GM18858 (cell line): ENCODE measurements at regions not wholly inside any gene's neighbourhood (a gene's known extent, or its start where the extent isn't known, plus 50 kb on each side); places are given as distances from the start of the nearest gene placed in this dataset.
"Not testable (repeated sequence)": the region's sequence is repeated elsewhere in the genome, so short reads cannot be mapped to it uniquely, and the experiment has no call there.

Experiments
- ATAC-seq: cut with Tn5 transposase; IDR thresholded peaks from one replicate; pipeline ENCODE4 v1.9.1; 2021; ENCODE audit not compliant: unreplicated experiment

DNA sequence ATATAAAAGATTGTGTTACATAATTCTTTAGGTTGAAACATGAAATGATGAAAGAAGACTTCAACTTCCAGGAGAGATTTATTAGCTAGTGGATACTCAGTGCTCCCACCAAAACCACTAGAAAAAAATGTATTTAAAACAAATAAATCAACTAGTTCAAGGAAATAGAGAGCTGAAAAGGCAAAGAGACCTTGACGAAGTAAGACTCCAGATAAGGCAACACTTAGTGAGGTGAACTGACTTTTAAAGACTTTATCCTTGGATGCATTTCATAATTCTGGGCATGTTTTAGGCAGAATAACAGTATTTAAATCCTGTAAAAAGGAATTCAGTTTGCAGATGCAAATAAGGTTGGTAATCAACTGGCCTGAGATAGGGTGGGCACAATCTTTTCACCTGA lies 1150.7 kb downstream of the FSCB start:
- ATAC-seq, result no peak

DNA sequence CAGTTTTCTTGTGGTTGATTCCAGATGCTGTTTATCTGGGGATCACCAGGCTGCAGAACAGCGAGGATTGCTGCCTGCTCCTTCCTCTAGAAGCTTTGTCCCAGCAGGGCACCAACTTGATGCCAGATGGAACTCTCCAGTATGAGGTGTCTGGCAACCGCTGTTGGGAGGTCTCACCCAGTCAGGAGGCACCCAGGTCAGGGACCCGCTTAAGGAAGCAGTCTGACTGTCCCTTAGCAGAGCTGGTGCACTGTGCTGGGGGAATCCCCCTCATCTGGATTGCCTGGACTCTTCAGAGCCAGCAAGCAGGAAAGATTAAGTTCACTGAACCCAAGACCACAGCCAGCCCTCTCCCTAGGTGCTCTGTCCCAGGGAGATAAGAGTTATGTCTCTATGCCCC lies 1165.2 kb downstream of the FSCB start:
- ATAC-seq, result no peak

DNA sequence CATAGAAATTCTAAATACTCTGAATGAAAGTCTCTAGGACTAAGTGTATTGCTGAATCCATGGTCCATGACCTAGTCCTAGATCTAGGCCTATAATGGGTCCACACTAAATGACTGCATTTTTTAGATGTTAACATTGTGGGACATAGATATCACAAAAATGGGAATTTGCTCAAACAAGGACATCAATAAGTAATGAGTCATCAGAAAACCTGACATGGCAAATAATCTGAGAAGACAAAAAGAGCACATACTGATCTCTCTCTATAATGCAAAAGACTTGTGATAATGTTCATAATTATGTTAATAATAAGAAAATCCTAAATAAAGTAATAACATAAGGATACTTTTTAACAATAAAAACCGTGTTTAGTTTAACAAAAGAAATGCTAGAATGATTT lies 1168.4 kb downstream of the FSCB start:
- no peak for ATAC-seq

DNA sequence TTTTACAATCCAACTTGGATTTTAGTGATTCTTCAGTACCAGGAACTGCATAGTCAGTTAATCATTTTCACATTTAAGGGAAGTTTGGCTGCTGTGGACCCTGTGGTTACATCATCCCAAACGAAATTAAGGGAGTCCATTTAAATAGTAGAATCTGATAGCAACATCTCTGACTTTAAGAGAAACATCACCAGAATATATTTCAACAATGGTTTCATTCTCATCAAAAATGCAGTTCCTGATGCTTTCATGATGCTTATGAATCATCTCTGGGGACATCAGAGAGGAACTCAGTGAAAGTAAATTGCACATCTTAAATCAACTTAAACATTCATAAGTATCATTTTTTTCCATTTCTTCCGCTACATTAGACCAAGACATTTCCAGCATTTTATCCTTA lies 1170.7 kb downstream of the FSCB start:
- no peak for ATAC-seq

DNA sequence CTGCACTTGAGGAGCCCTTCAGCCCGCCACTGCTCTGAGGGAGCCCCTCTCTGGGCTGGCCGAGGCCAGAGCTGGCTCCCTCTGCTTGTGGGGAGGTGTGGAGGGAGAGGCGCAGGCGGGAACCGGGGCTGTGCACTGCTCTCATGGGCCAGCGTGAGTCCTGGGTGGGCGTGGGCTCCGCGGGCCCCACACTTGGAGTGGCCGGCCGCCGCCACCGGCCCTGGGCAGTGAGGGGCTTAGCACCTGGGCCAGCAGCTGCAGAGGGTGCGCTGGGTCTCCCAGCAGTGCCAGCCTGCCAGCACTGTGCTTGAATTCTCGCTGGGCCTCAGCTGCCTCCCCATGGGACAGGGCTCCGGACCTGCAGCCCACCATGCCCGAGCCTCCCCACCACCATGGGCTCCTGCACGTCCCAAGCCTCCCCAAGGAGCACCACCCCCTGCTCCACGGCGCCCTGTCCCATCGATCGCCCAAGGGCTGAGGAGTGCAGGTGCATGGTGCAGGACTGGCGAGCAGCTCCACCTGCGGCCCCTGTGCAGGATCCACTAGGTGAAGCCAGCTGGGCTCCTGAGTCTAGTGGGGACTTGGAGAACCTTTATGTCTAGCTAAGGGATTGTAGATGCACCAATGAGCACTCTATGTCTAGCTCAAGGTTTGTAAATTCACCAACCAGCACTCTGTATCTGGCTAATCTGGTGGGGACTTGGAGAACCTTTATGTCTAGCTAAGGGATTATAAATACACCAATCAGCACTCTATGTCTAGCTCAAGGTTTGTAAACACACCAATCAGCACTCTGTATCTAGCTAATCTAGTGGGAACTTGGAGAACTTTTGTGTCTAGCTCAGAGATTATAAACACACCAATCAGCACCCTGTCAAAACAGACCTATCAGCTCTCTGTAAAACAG lies 1180.3 kb downstream of the FSCB start:
- ATAC-seq, result not testable (repeated sequence)

DNA sequence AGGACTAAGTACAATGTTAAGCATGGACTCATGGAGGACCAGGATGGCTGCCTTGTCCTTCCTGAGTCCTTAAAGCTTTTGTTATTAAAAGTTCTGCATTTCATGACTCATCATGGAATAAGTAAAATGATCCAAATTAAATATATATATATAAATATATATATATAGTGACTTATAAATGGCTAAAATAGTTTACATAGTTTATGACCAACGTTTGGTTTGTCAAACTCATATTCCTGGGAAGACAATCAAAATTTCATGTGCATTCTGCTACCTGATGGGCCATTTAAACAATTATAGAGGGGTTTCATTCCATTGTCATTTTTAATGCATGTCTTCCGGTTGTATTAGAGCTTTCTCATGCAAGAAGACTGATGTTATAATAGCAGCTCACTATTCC lies 1190.7 kb downstream of the FSCB start:
- ATAC-seq, result no peak

DNA sequence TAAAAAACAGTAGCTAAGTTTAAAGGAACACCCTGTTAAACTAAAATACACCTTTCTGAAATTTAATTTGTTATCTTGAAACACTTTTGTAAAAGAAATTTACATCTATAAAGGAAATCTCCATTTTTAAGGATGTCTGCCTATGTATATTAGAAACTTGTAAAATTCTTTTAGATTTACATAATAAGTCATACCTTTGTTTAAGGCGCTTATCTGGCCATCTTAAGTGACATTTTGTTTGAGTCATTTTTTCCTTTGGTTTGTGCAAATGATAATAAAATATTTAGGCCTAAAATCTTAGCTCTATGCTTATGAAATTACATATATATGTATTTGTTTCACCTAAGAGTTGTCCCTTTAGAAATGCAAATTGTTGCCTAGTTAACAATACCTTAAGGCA lies 1193.4 kb downstream of the FSCB start:
- ATAC-seq, result no peak

DNA sequence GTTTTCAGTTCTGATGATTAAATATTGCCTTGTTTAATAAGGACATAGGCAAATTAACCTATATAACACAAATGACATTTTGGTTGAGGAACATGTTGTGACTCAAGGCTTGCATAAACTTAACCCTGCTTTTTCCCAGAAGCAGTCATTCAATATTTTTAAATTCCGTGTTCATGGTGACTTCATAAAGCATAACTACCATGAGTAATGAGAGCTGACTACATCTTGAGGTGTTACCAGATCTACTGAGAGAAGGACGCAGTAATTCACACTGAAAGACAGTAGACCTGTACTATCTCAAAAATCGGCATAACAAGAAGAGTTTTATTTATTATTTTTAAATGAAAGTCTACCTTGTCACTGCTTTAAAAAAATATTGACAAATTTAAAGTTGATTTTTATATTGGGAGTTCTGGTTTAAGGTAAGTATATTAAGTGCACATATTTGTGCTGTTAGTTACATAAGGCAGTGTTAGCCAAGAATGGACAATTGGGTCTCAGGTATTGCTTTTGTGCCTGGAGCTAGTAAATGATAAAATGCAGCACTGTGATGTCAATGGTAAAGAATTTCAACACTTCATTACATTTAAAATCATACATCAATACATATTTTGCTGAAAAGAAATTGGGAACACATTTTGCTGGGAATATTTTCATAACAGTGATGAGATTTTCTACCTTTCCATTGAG lies 1198.5 kb downstream of the FSCB start:
- ATAC-seq, result no peak

DNA sequence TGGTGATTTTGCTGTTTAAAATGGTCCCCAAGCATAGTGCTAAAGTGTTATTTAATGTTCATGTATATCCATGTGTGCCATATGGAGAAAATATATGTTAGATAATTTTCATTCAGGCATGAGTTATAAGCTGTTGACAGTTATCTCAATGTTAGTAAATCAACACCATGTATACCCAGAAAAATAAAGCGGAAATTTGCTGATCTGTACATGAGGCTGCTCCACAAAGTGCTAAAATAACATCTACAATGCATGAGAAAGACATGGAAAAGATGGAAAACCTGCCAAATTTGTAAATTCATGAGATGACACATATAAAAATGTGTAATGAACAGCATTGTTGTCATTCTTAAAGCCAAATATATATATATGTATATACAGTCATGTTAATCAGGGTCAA lies 1199.2 kb downstream of the FSCB start:
- ATAC-seq, result no peak

DNA sequence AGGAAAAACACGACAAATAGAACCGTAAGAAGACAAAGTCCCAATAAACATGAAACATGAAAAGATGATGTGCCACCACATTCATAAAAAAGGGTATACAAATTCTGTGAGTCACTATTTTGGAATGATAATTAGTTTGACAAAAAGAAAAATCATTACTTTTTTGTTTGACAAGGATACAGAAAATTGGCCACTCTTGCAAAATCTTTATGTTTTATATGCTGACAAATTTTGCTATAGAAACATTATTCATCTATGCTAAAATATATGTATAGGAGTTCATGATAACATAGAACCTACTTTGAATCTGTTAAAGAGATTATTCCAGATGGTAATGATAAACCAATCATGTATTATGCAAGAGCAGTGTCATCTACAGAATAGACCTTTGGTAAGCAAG lies 1201.0 kb downstream of the FSCB start:
- no peak for ATAC-seq

DNA sequence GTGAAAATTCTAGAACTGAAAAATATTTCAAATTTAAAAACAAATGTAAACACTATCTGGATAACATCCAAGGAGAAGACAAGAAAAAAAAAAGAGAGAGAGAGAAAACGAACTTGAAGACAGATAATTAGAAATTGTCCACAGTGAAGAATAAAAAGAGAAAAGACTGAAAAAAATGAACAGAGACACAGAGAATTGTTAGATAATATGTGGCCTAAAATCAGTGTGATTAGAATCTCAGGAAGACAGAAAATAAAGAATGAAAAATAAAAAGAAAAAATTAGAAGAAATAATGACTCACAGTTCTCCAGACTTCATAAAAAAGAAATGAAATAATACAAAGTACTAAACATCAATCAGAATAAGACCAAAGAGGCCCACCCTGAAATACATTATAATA lies 1209.3 kb downstream of the FSCB start:
- no peak for ATAC-seq

DNA sequence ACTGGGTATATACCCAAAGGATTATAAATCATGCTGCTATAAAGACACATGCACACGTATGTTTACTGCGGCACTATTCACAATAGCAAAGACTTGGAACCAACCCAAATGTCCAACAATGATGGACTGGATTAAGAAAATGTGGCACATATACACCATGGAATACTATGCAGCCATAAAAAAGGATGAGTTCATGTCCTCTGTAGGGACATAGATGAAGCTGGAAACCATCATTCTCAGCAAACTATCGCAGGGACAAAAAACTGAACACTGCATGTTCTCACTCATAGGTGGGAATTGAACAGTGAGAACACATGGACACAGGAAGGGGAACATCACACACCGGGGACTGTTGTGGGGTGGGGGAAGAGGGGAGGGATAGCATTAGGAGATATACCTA lies 1211.0 kb downstream of the FSCB start:
- not testable (repeated sequence) for ATAC-seq

DNA sequence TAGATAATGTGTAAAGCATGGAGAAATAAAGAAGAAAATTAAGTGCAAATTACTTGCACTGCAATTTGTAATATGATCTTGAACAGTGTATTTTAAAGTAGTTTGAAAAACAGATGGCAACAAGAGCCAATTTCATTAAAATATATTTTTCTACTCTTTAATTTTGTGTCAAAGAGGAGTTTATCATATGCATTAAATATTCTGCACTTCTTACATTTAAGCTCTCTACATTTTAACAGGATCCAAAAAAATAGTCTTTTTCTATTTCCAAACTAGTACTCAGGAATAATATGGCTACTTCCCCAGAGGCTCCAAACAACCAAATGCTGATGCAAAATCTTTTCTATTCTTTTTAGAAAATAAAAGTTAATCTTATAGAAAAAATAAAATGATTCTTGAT lies 1221.5 kb downstream of the FSCB start:
- no peak for ATAC-seq

DNA sequence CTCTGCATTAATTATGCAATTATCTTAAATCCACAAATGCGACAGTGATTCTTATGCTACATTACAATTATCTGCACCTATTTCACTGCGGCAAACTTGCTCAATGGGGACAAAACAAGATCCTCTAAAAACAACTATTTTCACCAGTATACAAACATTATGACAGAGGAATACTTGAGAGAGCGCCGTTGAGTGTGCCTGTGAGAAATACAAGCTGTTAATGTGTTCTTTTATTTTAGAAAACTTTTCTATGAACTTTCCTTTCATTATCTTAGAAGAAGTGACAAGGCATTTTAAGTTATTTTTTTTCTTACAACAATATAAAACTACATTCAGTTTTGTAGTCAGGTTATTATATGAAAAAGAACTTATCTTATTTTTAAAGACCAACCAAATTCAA lies 1247.0 kb downstream of the FSCB start:
- no peak for ATAC-seq

DNA sequence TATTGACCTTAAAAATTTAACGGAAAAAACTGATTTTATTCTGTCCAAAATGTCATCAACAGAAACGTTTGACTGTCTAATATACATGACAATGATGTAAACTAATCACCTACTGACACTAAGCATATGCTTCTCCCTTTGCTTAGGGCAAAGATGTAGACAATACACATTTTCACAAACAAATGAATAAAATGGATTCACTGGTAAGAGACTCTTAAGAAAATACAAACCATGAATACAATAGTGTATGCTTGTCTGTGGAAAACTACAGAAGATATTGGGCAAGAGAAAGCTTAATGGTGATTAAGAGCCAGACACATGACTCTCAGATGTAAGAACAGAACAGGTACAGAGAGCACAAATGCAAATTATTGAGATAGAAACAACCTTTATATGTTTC lies 1248.7 kb downstream of the FSCB start:
- ATAC-seq, result no peak

DNA sequence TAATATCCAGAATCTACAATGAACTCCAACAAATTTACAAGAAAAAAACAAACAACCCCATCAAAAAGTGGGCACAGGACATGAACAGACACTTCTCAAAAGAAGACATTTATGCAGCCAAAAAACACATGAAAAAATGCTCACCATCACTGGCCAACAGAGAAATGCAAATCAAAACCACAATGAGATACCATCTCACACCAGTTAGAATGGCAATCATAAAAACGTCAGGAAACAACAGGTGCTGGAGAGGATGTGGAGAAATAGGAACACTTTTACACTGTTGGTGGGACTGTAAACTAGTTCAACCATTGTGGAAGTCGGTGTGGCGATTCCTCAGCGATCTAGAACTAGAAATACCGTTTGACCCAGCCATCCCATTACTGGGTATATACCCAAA lies 1250.1 kb downstream of the FSCB start:
- ATAC-seq, result not testable (repeated sequence)

DNA sequence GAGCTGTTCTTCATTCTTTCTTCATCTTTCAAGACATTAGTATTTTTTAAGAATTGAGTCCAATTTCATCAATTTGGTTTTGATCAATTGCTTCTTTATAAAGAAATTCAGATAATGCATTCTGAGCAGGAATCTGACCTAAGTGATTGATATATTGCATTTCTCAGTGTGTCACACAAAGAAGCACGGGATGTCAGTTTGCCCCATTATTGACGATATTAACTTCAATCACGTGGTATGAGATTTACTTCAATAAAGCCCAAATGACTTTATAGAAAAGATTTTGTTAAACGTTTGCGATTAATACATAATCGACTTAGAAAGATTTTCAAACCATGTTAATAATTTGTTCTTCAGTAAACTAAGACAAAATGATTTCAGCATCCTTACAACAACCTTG lies 1254.2 kb downstream of the FSCB start:
- ATAC-seq, result no peak

DNA sequence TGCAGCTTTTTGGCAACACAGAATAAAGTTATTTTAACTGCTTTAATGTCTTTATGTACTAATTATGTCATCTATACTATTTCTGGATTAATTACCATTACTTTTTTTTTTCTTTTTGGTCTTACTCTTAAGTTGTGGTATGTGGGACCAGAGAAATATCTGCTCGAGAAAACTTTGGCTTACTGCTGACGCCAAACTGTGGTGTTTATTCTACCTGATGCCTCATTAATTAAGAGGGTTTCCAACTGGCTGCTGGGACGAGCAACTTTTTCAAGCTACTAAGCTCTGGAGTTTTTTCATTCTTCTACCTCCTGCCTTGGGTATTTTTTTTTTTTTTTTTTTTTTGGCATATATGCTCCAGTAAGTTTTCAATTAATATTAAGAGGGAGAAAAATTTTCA lies 1257.5 kb downstream of the FSCB start:
- no peak for ATAC-seq

DNA sequence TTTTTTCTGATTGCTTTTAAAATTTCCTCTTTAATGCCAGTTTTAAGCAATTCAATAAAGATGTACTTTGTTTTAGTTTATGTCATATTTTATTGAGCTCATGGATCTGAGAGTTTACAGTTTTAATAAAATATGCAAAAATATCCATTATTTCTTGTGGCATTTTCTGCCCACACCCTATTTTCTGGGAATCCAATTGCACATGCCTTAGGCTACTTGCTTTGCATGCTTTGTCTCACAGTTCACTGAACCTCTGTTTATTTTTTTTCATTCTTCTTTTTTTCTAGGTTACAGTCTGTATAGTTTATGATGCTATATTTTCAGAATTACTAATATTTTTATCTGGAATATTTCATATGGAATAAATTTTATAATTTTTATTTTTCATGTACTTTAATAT lies 1258.0 kb downstream of the FSCB start:
- ATAC-seq, result no peak

DNA sequence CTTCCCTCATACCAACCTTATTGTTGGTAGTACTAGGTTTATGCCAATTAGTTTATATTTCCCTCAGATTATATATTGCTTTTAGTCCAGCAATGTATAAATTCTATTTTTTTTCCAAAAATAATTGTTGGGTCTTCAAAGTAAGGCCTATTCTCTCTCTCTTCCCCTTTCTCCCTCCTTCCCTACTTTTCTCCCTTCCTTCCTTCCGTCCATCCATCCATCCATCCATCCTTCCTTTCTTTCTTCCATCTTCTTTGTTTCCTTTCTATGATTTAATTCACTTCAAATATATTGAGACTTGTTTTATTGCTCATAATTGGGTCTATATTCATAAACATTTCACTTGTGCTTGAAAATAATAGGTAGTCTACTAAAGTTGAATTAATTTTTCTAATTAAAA lies 1259.2 kb downstream of the FSCB start:
- no peak for ATAC-seq

DNA sequence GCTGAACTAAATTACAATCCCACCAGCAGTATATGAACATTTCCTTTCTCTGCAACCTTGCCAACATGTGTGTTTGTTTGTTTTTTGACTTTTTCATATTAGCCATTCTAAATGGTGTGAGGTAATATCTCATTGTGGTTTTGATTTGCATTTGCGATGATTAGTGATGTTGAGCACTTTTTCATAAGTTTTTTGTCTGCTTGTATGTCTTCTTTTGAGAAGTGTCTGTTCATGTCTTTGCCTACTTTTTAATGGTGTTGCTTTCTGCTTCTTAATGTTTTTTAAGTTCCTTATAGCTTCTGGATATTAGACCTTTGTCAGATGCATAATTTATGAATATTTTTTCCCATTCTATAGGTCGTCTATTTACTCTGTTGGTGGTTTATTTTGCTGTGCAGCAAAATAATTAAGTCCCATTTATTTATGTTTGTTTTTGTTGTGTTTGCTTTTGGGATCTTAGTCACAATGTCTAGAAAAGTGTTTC lies 1262.9 kb downstream of the FSCB start:
- ATAC-seq, result no peak

DNA sequence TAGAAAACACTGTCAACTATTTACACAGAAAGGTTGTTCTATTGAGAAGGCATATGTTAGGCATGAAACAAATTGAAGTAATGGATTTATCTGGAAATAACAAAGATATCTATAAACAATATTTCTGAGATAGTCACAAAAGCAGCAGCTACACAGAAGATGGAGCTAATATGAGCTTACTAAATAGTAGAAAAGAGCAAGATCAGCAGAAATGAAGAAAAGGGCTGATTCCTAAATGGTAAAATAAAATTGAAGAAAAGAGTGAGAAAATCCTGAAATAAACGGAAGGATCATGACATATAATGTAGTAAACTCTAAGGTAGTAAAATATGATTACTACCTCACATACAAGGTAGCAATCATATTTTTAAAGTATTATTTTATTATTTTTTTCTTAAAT lies 1263.9 kb downstream of the FSCB start:
- ATAC-seq, result no peak
